ENCODE measurements at regions not wholly inside any gene's neighbourhood (a gene's known extent, or its start where the extent isn't known, plus 50 kb on each side); places are given as distances from the start of the nearest gene placed in this dataset.

- TF ChIP-seq CTCF (conservative IDR thresholded peaks at IDR 0.05; ENCODE audit: low read depth in 2 of 2), result no peak
- TF ChIP-seq NANOG (IDR thresholded peaks at IDR 0.05; ENCODE audit: borderline replicate concordance), result no peak
- no peak for TF ChIP-seq STAT1 (IDR thresholded peaks at IDR 0.05; ENCODE audit: unreplicated experiment)
- no peak for TF ChIP-seq POLR2AphosphoS5 (IDR thresholded peaks at IDR 0.05; ENCODE audit: low read depth)
Observed at GRCh38 chr22:49509016-49509415, 318.7 kb downstream of the BRD1 start (continued).

DNA sequence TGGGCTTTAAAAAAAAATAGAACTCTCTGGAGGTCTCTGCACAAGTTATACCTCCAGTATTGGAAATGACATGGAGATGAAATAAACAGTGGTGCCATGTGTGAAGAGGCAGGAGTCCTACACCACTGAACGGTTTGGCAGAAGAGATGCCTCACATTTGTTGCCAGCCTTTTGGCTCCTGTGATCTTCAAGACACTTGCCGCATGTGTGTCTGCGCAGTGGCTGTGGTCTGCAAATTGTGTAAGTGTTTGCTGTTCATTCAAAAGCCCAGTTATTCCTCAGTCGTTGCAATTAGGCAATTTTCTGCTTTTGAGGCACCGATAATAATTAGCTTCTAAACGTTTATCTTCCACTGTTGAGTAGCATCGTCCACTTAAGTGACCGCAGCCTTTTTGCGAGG, 319.1 kb downstream of the BRD1 start:
- Histone ChIP-seq H3K79me2 (replicated peaks; ENCODE audit: insufficient read depth) (no peaks in the 10 kb centered on the region), H3K36me3 (ENCODE audit: insufficient read depth) (no peaks in the 10 kb centered on the region; the same call in 1 of the 2 replicates), H3K9me2 (ENCODE audit: insufficient read depth) (no peaks in the 10 kb centered on the region), H4K20me1 (replicated peaks; ENCODE audit: insufficient read depth) (no peaks in the 10 kb centered on the region), H3F3A (replicated peaks; ENCODE audit: low read depth) (no peaks in the 10 kb centered on the region), H3K27me3 (ENCODE audit: insufficient read depth) (no peaks in the 10 kb centered on the region), H3K4me2 (no peak overlapping the region), H3K27ac (ENCODE audit: low read depth) (no peak overlapping the region), H2AFZ (no peak overlapping the region), H3K4me3 (no peak overlapping the region), H3K4me1 (ENCODE audit: insufficient read depth) (no peaks in the 10 kb centered on the region)
- H3K9me3 Mint-ChIP-seq, result peaks cover 11% of the 10 kb centered on the region
- H3K36me3 Mint-ChIP-seq (ENCODE audit: low read depth), result peaks cover 9% of the 10 kb centered on the region
- ATAC-seq (no peak), DNase-seq (ENCODE audit: low spot score) (no peak)
- peaks cover 4% of the 10 kb centered on the region for H3K27me3 Mint-ChIP-seq (ENCODE audit: insufficient read depth, low read depth, poor library complexity)
- no peak overlapping the region for H3K4me3 Mint-ChIP-seq
- H3K4me1 Mint-ChIP-seq, result peaks cover 19% of the 10 kb centered on the region
- no peak overlapping the region for H3K27ac Mint-ChIP-seq
- TF ChIP-seq STAT1 (IDR thresholded peaks at IDR 0.05; ENCODE audit: unreplicated experiment) (no peak), CTCF (conservative IDR thresholded peaks at IDR 0.05; ENCODE audit: low read depth in 2 of 2) (no peak), JUNB (IDR thresholded peaks at IDR 0.05; ENCODE audit: unreplicated experiment) (no peak), REST (IDR thresholded peaks at IDR 0.05; ENCODE audit: unreplicated experiment) (no peak), POLR2AphosphoS5 (IDR thresholded peaks at IDR 0.05; ENCODE audit: low read depth) (no peak), EZH2phosphoT487 (IDR thresholded peaks at IDR 0.05; ENCODE audit: unreplicated experiment) (no peak), CREB1 (CRISPR knock-in tag; IDR thresholded peaks at IDR 0.05; ENCODE audit: low read depth) (no peak), ZNF331 (CRISPR knock-in tag; IDR thresholded peaks at IDR 0.05; ENCODE audit: low read depth) (no peak), EZH2 (IDR thresholded peaks at IDR 0.05; ENCODE audit: low read depth, unreplicated experiment) (no peak), NANOG (IDR thresholded peaks at IDR 0.05; ENCODE audit: borderline replicate concordance) (no peak), ZNF114 (CRISPR knock-in tag; IDR thresholded peaks at IDR 0.05) (no peak)
- TF ChIP-seq, protein P1, sequence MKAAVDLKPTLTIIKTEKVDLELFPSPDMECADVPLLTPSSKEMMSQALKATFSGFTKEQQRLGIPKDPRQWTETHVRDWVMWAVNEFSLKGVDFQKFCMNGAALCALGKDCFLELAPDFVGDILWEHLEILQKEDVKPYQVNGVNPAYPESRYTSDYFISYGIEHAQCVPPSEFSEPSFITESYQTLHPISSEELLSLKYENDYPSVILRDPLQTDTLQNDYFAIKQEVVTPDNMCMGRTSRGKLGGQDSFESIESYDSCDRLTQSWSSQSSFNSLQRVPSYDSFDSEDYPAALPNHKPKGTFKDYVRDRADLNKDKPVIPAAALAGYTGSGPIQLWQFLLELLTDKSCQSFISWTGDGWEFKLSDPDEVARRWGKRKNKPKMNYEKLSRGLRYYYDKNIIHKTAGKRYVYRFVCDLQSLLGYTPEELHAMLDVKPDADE (IDR thresholded peaks at IDR 0.05), result no peak

All from GM23338 (cell line).